Immature natural killer cell (primary cell): ENCODE measurements at regions not wholly inside any gene's neighbourhood (a gene's known extent, or its start where the extent isn't known, plus 50 kb on each side); places are given as distances from the start of the nearest gene placed in this dataset.
"Not testable (repeated sequence)": the region's sequence is repeated elsewhere in the genome, so short reads cannot be mapped to it uniquely, and the experiment has no call there.

ENCODE experiments used
- DNase-seq, 3 donors: peaks; one replicate each; pipeline ENCODE4 v3.0.0; 2022; ENCODE audit warnings: mixed read lengths in 1 of 3
- H3K27ac Mint-ChIP-seq, 6 donors: one replicate each; pipeline ENCODE4 v1.8.0; 2020; ENCODE audit warnings: mixed read lengths in 6 of 6, mild to moderate bottlenecking in 5 of 6, inconsistent platforms in 4 of 6, moderate library complexity in 3 of 6
- H3K27me3 Mint-ChIP-seq, 3 donors: one replicate each; pipeline ENCODE4 v1.8.0; 2020 to 2021; ENCODE audit warnings: low read depth in 3 of 3, mild to moderate bottlenecking in 3 of 3, mixed read lengths in 3 of 3, moderate library complexity in 3 of 3, inconsistent platforms in 1 of 3
- H3K36me3 Mint-ChIP-seq, 3 donors: one replicate each; pipeline ENCODE4 v1.8.0; 2020; ENCODE audit warnings: mixed read lengths in 3 of 3, inconsistent platforms in 2 of 3, mild to moderate bottlenecking in 2 of 3
- H3K4me1 Mint-ChIP-seq, 2 donors: one replicate each; pipeline ENCODE4 v1.8.0; 2020; ENCODE audit warnings: inconsistent platforms in 2 of 2, mild to moderate bottlenecking in 2 of 2, mixed read lengths in 2 of 2, moderate library complexity in 1 of 2
- H3K4me3 Mint-ChIP-seq, 5 donors: one replicate each; pipeline ENCODE4 v1.8.0; 2020; ENCODE audit warnings: mild to moderate bottlenecking in 5 of 5, mixed read lengths in 5 of 5, inconsistent platforms in 3 of 5, moderate library complexity in 3 of 5
- H3K9me3 Mint-ChIP-seq, 6 donors: one replicate each; pipeline ENCODE4 v1.8.0; 2020; ENCODE audit warnings: mild to moderate bottlenecking in 6 of 6, mixed read lengths in 6 of 6, inconsistent platforms in 4 of 6, moderate library complexity in 3 of 6

DNA sequence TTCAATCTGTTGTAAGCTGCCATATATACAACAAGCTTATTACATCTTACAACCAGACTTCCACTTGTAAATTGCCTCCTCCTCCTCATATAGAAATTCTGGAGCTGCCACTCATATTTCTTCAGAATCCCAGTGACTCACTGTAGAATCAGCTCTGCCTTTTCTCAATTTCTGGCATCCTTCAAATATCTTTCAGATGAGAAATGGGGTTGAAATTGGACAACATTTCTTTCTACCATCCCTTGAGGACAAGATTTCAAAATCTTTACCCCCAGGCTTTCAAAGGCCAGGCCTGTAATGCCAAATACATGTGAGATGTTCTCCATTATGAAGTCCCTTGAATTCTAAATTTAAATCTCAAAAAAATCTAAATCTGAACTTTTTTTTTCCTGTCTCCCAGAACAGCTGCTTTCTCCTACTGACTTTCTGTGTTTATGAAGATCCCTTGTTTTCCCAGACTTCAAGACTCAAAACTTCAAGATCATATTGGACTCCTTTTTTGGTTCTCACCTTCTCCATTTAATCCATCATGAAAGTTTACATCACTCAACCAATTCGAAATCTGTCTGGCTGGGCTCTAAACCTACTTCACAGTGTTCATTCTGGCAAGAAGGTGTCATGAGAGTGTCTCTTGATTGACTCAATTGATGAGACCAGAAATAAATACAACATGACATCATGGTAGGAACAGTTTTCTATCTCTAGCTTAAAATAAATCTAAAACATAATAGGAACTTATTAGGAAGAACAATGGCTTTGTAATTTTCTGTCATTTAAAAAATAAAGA is 109.8 kb downstream of the HMHB1 start:
- H3K4me1 Mint-ChIP-seq = no peaks in the 10 kb centered on the region
- H3K36me3 Mint-ChIP-seq = no peaks in the 10 kb centered on the region
- H3K9me3 Mint-ChIP-seq = no peaks in the 10 kb centered on the region
- H3K27me3 Mint-ChIP-seq = peaks cover 0 to 6% (median 1%) of the 10 kb centered on the region in 3 donors
- no peak for DNase-seq
- no peak overlapping the region for H3K4me3 Mint-ChIP-seq
- H3K27ac Mint-ChIP-seq = no peak overlapping the region

DNA sequence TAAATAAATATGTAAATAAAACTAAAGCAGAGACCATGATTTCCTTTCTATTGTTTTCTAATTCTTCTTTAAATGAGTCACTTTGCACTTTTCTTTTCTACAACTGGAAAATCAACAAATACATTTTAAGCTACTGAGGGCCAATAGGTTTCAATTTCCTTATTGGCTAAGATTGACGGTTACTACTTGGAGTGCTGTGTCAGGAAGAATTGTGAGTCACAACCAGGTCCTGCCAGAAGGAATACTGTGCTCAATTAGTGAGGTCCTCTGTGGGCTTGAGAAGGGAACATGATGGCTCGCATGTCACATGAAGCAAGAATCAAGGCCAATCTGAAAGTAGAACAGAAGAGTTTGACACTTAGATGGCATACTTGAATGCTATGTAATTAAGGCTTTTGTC is 110.8 kb downstream of the HMHB1 start:
- no peak for DNase-seq
- Mint-ChIP-seq H3K4me3 (no peak overlapping the region), H3K9me3 (no peaks in the 10 kb centered on the region), H3K27ac (no peak overlapping the region), H3K4me1 (no peaks in the 10 kb centered on the region), H3K36me3 (no peaks in the 10 kb centered on the region), H3K27me3 (peaks cover 1 to 8% (median 5%) of the 10 kb centered on the region in 3 donors)

DNA sequence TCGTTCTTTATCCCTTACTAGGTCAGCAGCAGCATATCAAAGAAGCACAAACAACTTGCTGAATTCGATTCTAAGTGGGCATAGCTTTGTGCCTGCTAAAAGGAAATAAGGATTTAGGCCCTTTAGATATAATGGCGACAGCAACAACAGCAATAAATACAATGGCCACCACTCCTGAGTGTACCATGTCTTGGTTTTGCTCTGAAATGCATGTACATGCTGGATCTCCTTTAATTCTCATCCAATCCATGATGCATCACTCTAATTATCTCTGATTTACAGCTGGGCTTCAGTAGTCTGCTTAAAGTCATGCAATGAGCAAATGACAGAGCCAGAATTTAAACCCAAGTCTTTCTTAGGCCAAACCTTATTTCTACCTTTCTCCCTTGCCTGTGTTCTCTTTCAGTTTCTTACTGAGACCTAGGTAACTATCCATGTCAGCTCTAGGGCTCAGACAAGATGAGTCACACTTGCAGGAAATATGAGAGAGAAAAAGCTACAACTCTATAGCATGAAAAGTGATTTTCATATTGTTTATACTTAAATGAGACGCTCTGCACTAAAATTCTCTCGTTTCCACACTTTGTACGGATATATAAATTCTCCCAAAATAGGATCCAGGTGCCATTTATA is 111.8 kb downstream of the HMHB1 start:
- DNase-seq = no peak
- Mint-ChIP-seq H3K4me3 (no peak overlapping the region), H3K36me3 (no peaks in the 10 kb centered on the region), H3K9me3 (no peaks in the 10 kb centered on the region), H3K27ac (no peak overlapping the region), H3K4me1 (no peaks in the 10 kb centered on the region), H3K27me3 (peaks cover 1 to 7% (median 5%) of the 10 kb centered on the region in 3 donors)

DNA sequence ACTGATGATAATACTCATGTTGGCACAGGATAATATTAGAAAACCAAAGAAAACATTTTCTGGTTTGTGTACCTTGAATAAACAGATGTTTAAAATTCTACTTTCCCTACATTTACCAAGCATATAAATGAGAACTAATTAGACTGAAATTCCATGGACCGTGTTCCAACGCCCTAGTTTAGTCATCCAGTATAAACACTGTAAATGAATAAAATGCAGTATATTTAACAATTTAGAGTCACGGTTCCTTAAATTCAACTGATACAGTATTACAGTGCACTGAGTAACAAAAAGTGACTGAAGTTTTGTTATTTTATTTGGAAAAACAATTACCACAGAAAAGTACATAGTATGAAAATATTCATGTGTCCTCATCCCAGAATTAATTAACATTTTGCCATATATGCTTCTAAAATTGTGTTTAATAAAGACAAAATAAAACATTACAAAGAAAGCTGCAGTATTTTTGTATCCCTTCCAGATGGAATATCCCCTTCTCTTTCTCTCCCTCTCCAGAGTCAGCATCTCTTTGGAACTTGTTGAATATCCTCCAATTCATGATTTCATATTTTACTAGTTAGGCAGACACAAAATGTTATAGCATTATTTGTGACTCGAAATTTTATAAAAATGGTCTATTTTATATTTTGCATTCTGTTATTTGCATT is 112.5 kb downstream of the HMHB1 start:
- DNase-seq = no peak
- no peak overlapping the region for H3K27ac Mint-ChIP-seq
- no peaks in the 10 kb centered on the region for H3K4me1 Mint-ChIP-seq

DNA sequence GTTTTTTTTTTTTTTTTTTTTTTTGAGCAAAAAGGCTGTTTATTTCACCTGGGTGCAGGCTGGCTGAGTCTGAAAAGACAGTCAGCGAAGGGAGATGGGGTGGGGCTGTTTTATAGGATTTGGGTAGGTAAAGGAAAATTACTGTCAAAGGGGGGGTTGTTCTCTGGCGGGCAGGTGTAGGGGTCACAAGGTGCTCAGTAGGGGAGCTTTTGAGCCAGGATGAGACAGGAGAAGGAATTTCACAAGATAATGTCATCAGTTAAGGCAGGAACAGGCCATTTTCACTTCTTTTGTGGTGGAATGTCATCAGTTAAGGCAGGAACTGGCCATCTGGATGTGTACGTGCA is 113.0 kb downstream of the HMHB1 start:
- not testable (repeated sequence) for H3K27ac Mint-ChIP-seq, H3K27me3 Mint-ChIP-seq, H3K36me3 Mint-ChIP-seq, H3K4me1 Mint-ChIP-seq, H3K4me3 Mint-ChIP-seq, H3K9me3 Mint-ChIP-seq, DNase-seq

More for the DNA sequence above, 112.5 kb downstream of the HMHB1 start:
- H3K9me3 Mint-ChIP-seq = no peaks in the 10 kb centered on the region
- no peak overlapping the region for H3K4me3 Mint-ChIP-seq
- peaks cover 1 to 5% (median 5%) of the 10 kb centered on the region in 3 donors for H3K27me3 Mint-ChIP-seq
- no peaks in the 10 kb centered on the region for H3K36me3 Mint-ChIP-seq

DNA sequence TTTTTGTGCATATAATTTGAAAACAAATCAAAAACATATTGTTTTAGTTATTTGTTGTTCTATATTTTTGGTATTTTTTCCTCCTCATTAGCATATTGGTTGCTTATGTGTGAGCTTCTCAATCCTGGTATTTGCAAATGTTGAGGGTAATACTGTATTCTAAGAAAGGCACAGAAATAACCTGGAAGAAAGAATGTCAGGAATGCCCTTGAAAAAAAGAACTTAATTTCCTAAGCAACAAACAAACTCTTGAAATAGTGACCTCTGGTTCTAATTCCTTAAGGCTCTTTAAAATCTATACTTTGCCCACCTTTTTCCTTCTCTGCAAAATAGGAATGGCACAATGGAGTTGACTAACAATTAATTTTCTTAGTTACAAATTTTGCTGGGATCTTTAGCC is 117.5 kb downstream of the HMHB1 start:
- no peak overlapping the region for H3K4me3 Mint-ChIP-seq
- H3K27me3 Mint-ChIP-seq = peaks cover 3 to 13% (median 5%) of the 10 kb centered on the region in 3 donors
- DNase-seq = no peak
- H3K36me3 Mint-ChIP-seq = peaks cover 0 to 7% (median 3%) of the 10 kb centered on the region in 3 donors
- H3K9me3 Mint-ChIP-seq = peaks cover 3 to 9% (median 7%) of the 10 kb centered on the region in 6 donors
- H3K27ac Mint-ChIP-seq = no peak overlapping the region
- H3K4me1 Mint-ChIP-seq = no peaks in the 10 kb centered on the region

DNA sequence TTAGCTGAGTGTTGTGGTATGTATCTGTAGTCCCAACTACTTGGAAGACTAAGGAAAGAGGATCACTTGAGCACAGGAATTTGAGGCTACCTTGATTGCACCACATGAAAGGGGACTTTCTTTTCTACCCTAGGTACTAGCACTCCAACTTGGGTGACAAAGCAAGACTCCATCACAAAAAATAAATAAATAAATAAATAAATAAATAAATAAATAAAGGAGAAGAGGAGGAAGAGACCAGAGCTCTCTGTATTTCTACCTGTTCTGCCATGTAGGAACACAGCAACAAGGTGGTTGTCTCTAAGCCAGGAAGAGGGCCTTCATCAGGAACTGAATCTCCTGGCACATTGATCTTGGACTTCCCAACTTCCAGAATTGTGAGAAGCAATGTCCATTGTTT is 118.6 kb downstream of the HMHB1 start:
- H3K4me3 Mint-ChIP-seq = no peak overlapping the region
- H3K27me3 Mint-ChIP-seq = peaks cover 3 to 18% (median 8%) of the 10 kb centered on the region in 3 donors
- peaks cover 10 to 19% (median 11%) of the 10 kb centered on the region in 6 donors for H3K9me3 Mint-ChIP-seq
- peaks cover 0 to 9% (median 5%) of the 10 kb centered on the region in 3 donors for H3K36me3 Mint-ChIP-seq
- no peaks in the 10 kb centered on the region for H3K4me1 Mint-ChIP-seq
- H3K27ac Mint-ChIP-seq = no peak overlapping the region
- no peak for DNase-seq

DNA sequence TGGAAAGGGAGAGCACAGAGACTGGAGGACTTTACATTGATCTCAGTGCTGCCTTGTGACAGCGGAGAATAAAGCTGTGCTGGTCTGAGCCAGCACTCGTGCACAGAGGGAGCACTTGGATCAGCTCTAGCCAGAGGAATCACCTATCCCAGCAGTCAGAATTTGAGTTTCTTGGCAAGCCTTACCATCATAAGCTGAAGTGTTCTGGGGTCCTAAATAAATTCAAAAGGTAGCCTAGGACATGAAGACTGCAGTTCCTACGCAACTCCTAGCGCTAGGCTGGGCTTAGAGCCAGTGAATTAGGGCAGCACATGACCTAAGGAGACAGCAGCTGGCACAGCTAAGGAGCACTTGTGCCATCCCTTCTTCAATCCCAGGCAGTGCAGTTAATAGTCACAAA is 119.5 kb downstream of the HMHB1 start:
- Mint-ChIP-seq H3K4me3 (no peak overlapping the region), H3K9me3 (peaks cover 10 to 23% (median 14%) of the 10 kb centered on the region in 6 donors), H3K36me3 (peaks cover 0 to 9% (median 5%) of the 10 kb centered on the region in 3 donors), H3K27me3 (peaks cover 3 to 18% (median 9%) of the 10 kb centered on the region in 3 donors), H3K27ac (no peak overlapping the region), H3K4me1 (no peaks in the 10 kb centered on the region)
- DNase-seq = no peak

DNA sequence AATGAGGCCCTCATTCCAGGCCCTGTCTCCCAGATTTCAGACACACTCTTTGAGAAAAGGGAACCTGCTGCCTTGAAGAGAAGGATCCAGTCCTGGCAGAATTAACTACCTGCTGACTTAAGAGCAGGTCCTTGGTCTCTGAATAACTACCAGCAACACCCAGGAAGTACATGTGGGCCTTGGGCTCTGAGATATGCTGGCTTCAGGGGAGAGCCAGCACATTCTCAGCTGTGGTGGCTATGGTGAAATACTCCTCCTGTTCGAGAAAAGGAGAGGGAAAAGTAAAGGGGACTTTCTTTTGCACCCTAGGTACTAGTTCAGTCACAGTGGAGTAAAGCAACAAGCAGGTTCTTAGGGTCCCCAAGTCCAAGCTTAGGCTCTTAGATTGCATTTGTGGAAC is 120.0 kb downstream of the HMHB1 start:
- H3K27ac Mint-ChIP-seq = no peak overlapping the region
- peaks cover 10 to 23% (median 14%) of the 10 kb centered on the region in 6 donors for H3K9me3 Mint-ChIP-seq
- peaks cover 3 to 20% (median 9%) of the 10 kb centered on the region in 3 donors for H3K27me3 Mint-ChIP-seq
- H3K4me1 Mint-ChIP-seq = no peaks in the 10 kb centered on the region
- DNase-seq = no peak
- no peak overlapping the region for H3K4me3 Mint-ChIP-seq
- peaks cover 0 to 9% (median 5%) of the 10 kb centered on the region in 3 donors for H3K36me3 Mint-ChIP-seq

DNA sequence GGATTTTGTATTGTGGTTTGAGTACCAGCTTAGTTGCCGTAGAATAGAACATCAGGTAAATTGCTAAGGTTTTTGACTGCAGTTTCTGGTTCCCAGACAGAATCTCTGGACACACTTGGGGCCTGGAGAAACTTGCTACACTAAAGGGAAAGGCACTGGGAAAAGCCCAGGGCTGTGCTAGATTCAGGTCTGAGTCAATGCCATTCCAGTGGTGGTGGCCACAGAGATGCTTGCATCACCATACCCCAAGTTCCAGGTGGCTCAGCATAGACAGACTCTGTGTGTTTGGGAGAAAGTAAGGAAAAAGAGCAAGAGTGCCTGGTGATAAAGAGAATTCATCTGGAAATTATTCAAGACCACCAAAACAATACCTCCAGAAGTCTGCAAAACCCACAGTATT is 120.6 kb downstream of the HMHB1 start:
- no peak overlapping the region for H3K27ac Mint-ChIP-seq
- H3K4me3 Mint-ChIP-seq = no peak overlapping the region
- H3K4me1 Mint-ChIP-seq = no peaks in the 10 kb centered on the region
- H3K27me3 Mint-ChIP-seq = peaks cover 3 to 18% (median 9%) of the 10 kb centered on the region in 3 donors
- H3K36me3 Mint-ChIP-seq = peaks cover 0 to 9% (median 5%) of the 10 kb centered on the region in 3 donors
- peaks cover 10 to 23% (median 14%) of the 10 kb centered on the region in 6 donors for H3K9me3 Mint-ChIP-seq
- no peak for DNase-seq

DNA sequence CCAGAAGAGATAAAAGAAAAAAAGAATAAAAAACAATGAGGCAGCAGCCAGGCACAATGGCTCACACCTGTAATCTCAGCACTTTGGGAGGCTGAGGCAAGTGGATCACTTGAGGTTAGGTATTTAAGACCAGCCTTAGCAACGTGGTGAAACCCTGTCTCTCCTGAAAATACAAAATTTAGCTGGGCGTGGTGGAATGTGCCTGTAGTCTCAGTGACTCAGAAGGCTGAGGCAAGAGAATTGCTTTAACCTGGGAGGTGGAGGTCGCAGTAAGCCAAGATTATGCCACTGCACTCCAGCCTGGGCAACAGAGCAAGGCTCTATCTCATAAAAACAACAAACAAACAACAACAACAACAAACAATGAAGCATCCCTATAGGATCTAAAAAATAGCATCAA is 121.5 kb downstream of the HMHB1 start:
- H3K4me3 Mint-ChIP-seq = no peak overlapping the region
- no peak overlapping the region for H3K27ac Mint-ChIP-seq
- H3K36me3 Mint-ChIP-seq = peaks cover 0 to 9% (median 5%) of the 10 kb centered on the region in 3 donors
- H3K4me1 Mint-ChIP-seq = no peaks in the 10 kb centered on the region
- peaks cover 10 to 23% (median 14%) of the 10 kb centered on the region in 6 donors for H3K9me3 Mint-ChIP-seq
- H3K27me3 Mint-ChIP-seq = peaks cover 3 to 16% (median 7%) of the 10 kb centered on the region in 3 donors
- no peak for DNase-seq

DNA sequence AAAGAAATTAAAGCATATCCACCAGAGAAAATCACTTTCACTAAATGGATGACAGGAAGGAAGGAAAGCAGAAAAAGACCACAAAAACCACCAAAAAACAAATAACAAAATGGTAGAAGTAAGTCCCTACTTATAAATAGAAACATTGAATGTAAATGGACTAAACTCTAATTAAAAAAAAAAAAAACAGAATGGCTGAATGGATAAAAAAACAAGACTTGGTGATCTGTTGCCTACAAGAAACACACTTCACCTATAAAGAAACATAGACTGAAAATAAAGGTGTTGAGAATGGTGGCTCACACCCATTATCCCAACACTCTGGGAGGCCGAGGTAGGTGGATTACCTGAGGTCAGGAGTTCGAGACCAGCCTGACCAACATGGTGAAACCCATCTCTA is 122.9 kb downstream of the HMHB1 start:
- no peak overlapping the region for H3K4me3 Mint-ChIP-seq
- no peak for DNase-seq
- H3K4me1 Mint-ChIP-seq = no peaks in the 10 kb centered on the region
- peaks cover 0 to 9% (median 5%) of the 10 kb centered on the region in 3 donors for H3K36me3 Mint-ChIP-seq
- H3K27me3 Mint-ChIP-seq = peaks cover 3 to 14% (median 7%) of the 10 kb centered on the region in 3 donors
- peaks cover 11 to 23% (median 16%) of the 10 kb centered on the region in 6 donors for H3K9me3 Mint-ChIP-seq
- H3K27ac Mint-ChIP-seq = no peak overlapping the region

DNA sequence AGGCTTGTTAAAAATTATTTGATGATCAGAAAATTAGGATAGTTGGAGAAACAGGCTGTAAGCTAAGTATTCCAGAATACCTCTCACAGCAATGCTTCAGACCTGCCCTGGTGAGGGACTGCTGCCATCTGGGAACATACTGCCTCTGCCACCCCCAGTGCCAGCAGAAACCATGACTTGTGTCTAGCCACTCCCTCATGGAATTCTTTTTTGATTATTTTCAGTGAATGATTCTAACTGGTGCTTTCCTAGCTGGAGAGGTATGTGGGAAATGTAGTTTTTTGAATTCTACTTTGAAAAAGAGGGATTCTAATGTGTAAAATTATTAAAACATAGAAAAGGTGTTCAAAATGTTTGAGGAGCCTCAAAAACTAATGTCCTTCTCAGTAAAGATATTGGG is 126.3 kb downstream of the HMHB1 start:
- DNase-seq = no peak
- H3K36me3 Mint-ChIP-seq = peaks cover 0 to 6% (median 5%) of the 10 kb centered on the region in 3 donors
- H3K27ac Mint-ChIP-seq = no peak overlapping the region
- H3K27me3 Mint-ChIP-seq = peaks cover 1 to 9% (median 7%) of the 10 kb centered on the region in 3 donors
- H3K4me1 Mint-ChIP-seq = no peaks in the 10 kb centered on the region
- H3K4me3 Mint-ChIP-seq = no peak overlapping the region
- H3K9me3 Mint-ChIP-seq = peaks cover 11 to 23% (median 18%) of the 10 kb centered on the region in 6 donors

DNA sequence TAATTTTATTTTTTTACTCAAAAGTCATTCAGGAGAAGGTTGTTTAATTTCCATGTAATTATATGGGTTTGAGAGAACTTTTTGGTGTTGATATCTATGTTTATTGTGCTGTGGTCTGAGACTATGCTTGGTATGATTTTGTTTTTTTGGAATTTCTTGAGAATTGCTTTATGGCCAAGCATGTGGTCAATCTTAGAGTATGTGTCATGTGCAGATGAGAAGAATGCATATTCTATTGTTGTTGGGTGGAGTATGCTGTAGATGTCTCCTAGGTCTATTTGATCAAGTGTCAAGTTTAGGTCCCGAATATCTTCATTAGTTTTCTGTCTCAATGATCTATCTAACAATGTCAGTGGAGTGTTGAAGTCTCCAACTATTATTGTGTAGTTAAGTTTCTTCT is 134.9 kb downstream of the HMHB1 start:
- Mint-ChIP-seq H3K4me1 (no peaks in the 10 kb centered on the region), H3K27ac (no peak overlapping the region), H3K9me3 (peaks cover 8 to 23% (median 13%) of the 10 kb centered on the region in 6 donors), H3K36me3 (no peaks in the 10 kb centered on the region), H3K27me3 (peaks cover 6 to 10% (median 7%) of the 10 kb centered on the region in 3 donors), H3K4me3 (no peak overlapping the region)
- DNase-seq = no peak
